ENCODE measurements at regions not wholly inside any gene's neighbourhood (a gene's known extent, or its start where the extent isn't known, plus 50 kb on each side); places are given as distances from the start of the nearest gene placed in this dataset.

GRCh38 chr5:74462356-74462755 is 178.2 kb downstream of the ENC1 start (continued):
- TF ChIP-seq CUX1 (IDR thresholded peaks at IDR 0.05; ENCODE audit: insufficient replicate concordance, low read depth, low read length) (no peak), SMC3 (IDR thresholded peaks at IDR 0.05; ENCODE audit: borderline replicate concordance, low read length) (no peak), HDGF (IDR thresholded peaks at IDR 0.05) (no peak), ZBTB40 (IDR thresholded peaks at IDR 0.05; ENCODE audit: borderline replicate concordance) (no peak)
